Mesendoderm (in vitro differentiated cells): ENCODE measurements at regions not wholly inside any gene's neighbourhood (a gene's known extent, or its start where the extent isn't known, plus 50 kb on each side); places are given as distances from the start of the nearest gene placed in this dataset.

Source experiments
- DNase-seq: peaks from one replicate; pipeline ENCODE4 v3.0.0; 2013
- H2AK5ac ChIP-seq: 2 replicates; pipeline ENCODE4 v1.6.1; 2013; ENCODE audit warnings: low read length, inconsistent platforms
- H2BK120ac ChIP-seq: 2 replicates; pipeline ENCODE4 v1.6.1; 2013; ENCODE audit warnings: low read depth, mild to moderate bottlenecking, low read length, moderate library complexity, mixed read lengths
- H2BK15ac ChIP-seq: replicated peaks from 2 replicates; pipeline ENCODE4 v1.6.1; 2013; ENCODE audit warnings: low read depth, mild to moderate bottlenecking, moderate library complexity
- H2BK5ac ChIP-seq: 2 replicates; pipeline ENCODE4 v1.6.1; 2013; ENCODE audit warnings: low read length, inconsistent platforms
- H3K18ac ChIP-seq: 2 replicates; pipeline ENCODE4 v1.6.1; 2013; ENCODE audit warnings: mild to moderate bottlenecking, low read length, mixed read lengths
- H3K23ac ChIP-seq: one replicate; pipeline ENCODE4 v1.6.1; 2013; ENCODE audit warnings: low read length
- H3K27ac ChIP-seq: 2 replicates; pipeline ENCODE4 v1.5.1; 2013; ENCODE audit warnings: low read depth, mild to moderate bottlenecking, inconsistent platforms, low read length, moderate library complexity
- H3K27me3 ChIP-seq: 2 replicates; pipeline ENCODE4 v1.6.1; 2013; ENCODE audit warnings: low read length, control low read depth, mild to moderate bottlenecking, inconsistent platforms; ENCODE audit not compliant: insufficient read depth, poor library complexity
- H3K36me3 ChIP-seq: 2 replicates; pipeline ENCODE4 v1.6.1; 2013; ENCODE audit warnings: low read length, inconsistent platforms; ENCODE audit not compliant: control insufficient read depth, insufficient read depth
- H3K4ac ChIP-seq: one replicate; pipeline ENCODE4 v1.6.1; 2013; ENCODE audit warnings: low read depth, mild to moderate bottlenecking, low read length, moderate library complexity
- H3K4me1 ChIP-seq: 2 replicates; pipeline ENCODE4 v1.6.1; 2013; ENCODE audit warnings: low read depth, low read length, inconsistent platforms; ENCODE audit not compliant: control insufficient read depth
- H3K4me2 ChIP-seq: 2 replicates; pipeline ENCODE4 v1.6.1; 2013; ENCODE audit warnings: low read length
- H3K4me3 ChIP-seq: 2 replicates; pipeline ENCODE4 v1.5.1; 2013; ENCODE audit warnings: mild to moderate bottlenecking, low read length
- H3K56ac ChIP-seq: one replicate; pipeline ENCODE4 v1.6.1; 2013; ENCODE audit warnings: low read length
- H3K79me1 ChIP-seq: 2 replicates; pipeline ENCODE4 v1.6.1; 2013; ENCODE audit warnings: low read length, inconsistent platforms
- H3K79me2 ChIP-seq: 2 replicates; pipeline ENCODE4 v1.6.1; 2013; ENCODE audit warnings: mild to moderate bottlenecking, low read length; ENCODE audit not compliant: control insufficient read depth, insufficient read depth
- H3K9ac ChIP-seq: 2 replicates; pipeline ENCODE4 v1.6.1; 2013; ENCODE audit warnings: low read length, inconsistent platforms
- H4K5ac ChIP-seq: one replicate; pipeline ENCODE4 v1.6.1; 2013; ENCODE audit warnings: low read length
- H4K8ac ChIP-seq: one replicate; pipeline ENCODE4 v1.6.1; 2013; ENCODE audit warnings: low read depth, mild to moderate bottlenecking, control low read depth, low read length, moderate library complexity
- WGBS: extraction: QIAGEN DNeasy Blood & Tissue Kit; methylation state at CpG from one replicate; pipeline ENCODE4 v1.1.7; 2013; ENCODE audit warnings: low lambda C conversion rate, missing lambda C conversion rate; ENCODE audit not compliant: insufficient coverage; ENCODE audit errors: extremely low coverage; 5-methylcytosine and 5-hydroxymethylcytosine counted together

DNA sequence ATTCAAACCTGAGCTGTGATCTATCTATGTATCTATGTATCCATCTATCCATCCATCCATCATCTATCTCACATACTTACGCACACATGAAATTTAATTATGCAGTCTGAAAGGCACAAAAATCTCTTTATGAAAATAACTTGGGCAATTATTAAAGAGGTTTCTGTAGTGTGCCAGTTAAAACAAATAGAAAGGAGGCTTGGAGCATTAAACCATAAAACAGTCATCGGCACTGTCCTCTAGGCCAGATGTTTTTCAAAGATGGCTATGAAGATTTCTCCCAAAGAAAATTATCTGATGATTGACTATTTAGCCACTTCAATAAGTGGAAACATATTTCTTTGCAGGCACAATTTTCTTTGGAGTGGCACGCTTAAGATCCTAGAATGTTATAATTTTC lies 392.5 kb upstream of the RPS23 start:
- Histone ChIP-seq H3K79me1 (no peaks in the 10 kb centered on the region), H2BK120ac (no peak overlapping the region), H3K4me3 (no peak overlapping the region), H2BK15ac (no peak overlapping the region), H3K56ac (no peak overlapping the region), H3K4ac (no peak overlapping the region), H3K4me2 (no peak overlapping the region), H3K18ac (no peak overlapping the region), H3K27me3 (no peaks in the 10 kb centered on the region), H2AK5ac (no peak overlapping the region), H3K36me3 (no peaks in the 10 kb centered on the region), H3K27ac (no peak overlapping the region), H4K8ac (no peak overlapping the region), H4K5ac (no peak overlapping the region), H3K9ac (no peak overlapping the region), H3K79me2 (no peaks in the 10 kb centered on the region), H3K23ac (no peak overlapping the region), H3K4me1 (no peaks in the 10 kb centered on the region), H2BK5ac (no peak overlapping the region)
- whole genome bisulfite sequencing, result no CpG with 5 or more reads among the region's 3 CpGs
- DNase-seq, result no peak

DNA sequence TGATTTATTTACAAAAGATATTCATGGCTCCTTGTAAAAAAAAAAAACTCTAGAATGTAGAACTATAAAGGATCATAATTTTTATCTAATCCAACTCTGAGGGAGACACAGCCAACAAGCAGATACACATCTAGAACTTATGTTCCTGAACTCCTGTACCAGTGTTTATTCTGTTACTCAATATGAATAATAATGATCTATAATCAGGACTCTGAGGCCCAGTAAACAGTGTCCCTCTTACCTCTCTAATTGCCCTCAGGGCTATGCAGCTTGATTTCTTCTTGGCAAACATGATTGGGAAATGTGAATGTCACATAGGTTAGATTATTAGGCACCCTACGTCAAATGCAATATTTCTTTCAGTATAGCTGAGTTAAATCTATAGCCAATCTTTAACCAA lies 391.6 kb upstream of the RPS23 start:
- H3K18ac ChIP-seq, result no peak overlapping the region
- no CpG with 5 or more reads among the region's 1 CpG for WGBS
- no peaks in the 10 kb centered on the region for H3K4me1 ChIP-seq
- no peak overlapping the region for H3K56ac ChIP-seq
- no peak overlapping the region for H2BK120ac ChIP-seq
- H3K79me1 ChIP-seq, result no peaks in the 10 kb centered on the region
- no peak for DNase-seq
- no peak overlapping the region for H4K8ac ChIP-seq
- H3K36me3 ChIP-seq, result no peaks in the 10 kb centered on the region
- H3K27me3 ChIP-seq, result no peaks in the 10 kb centered on the region
- H3K4me3 ChIP-seq, result no peak overlapping the region
- H3K79me2 ChIP-seq, result no peaks in the 10 kb centered on the region
- H2BK5ac ChIP-seq, result no peak overlapping the region
- no peak overlapping the region for H3K27ac ChIP-seq
- H3K9ac ChIP-seq, result no peak overlapping the region
- no peak overlapping the region for H3K4ac ChIP-seq
- no peak overlapping the region for H2AK5ac ChIP-seq
- H3K23ac ChIP-seq, result no peak overlapping the region
- no peak overlapping the region for H3K4me2 ChIP-seq
- no peak overlapping the region for H4K5ac ChIP-seq
- H2BK15ac ChIP-seq, result no peak overlapping the region

DNA sequence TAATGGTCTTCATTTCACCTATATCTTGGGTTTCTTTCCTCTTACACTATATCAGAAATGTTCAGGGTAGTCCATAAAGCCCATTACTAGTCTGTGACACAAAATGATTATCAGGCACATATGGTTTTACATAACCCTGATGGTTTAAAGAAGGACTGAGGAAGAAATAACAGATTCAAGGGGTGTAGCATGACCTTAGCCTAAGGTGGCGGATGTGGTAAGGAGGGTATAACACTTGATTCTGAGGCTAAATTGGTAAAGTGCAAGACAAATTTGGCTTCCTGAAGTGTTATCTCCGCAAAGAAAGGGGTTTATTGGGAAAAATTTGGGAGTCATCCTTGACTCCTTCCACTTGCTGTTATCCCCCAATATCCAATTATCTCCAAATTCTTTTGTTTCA lies 388.2 kb upstream of the RPS23 start:
- Histone ChIP-seq H3K27me3 (no peaks in the 10 kb centered on the region), H3K27ac (no peak overlapping the region), H2BK15ac (no peak overlapping the region), H3K79me2 (no peaks in the 10 kb centered on the region), H3K36me3 (no peaks in the 10 kb centered on the region), H4K8ac (no peak overlapping the region), H2BK5ac (no peak overlapping the region), H3K18ac (no peak overlapping the region), H3K79me1 (no peaks in the 10 kb centered on the region), H2AK5ac (no peak overlapping the region), H4K5ac (no peak overlapping the region), H2BK120ac (no peak overlapping the region), H3K23ac (no peak overlapping the region), H3K4me2 (no peak overlapping the region), H3K9ac (no peak overlapping the region), H3K4me1 (no peaks in the 10 kb centered on the region), H3K4me3 (no peak overlapping the region), H3K4ac (no peak overlapping the region), H3K56ac (no peak overlapping the region)
- no CpG with 5 or more reads among the region's 2 CpGs for WGBS
- DNase-seq, result no peak

DNA sequence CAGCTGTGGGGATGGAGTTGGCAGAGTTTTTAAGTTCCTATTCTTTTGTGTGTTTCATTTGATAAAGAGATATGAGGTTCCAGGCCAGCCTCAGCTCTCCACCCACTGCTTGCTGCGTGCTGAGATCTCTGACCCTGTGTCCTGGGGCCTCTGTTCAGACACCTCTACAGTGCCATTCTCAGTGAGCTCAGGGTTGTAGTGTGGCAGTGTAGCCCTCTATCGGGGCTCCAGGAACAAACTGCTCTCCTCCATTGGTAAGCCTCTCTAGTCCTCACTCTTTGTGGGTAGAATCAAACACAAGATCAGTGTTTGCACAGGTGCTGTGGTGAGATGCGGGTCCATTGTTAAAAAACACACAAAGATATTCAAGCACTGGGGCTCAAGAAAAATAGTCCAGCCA lies 386.6 kb upstream of the RPS23 start:
- no peak for DNase-seq
- no CpG with 5 or more reads among the region's 3 CpGs for WGBS
- H3K18ac ChIP-seq, result no peak overlapping the region

DNA sequence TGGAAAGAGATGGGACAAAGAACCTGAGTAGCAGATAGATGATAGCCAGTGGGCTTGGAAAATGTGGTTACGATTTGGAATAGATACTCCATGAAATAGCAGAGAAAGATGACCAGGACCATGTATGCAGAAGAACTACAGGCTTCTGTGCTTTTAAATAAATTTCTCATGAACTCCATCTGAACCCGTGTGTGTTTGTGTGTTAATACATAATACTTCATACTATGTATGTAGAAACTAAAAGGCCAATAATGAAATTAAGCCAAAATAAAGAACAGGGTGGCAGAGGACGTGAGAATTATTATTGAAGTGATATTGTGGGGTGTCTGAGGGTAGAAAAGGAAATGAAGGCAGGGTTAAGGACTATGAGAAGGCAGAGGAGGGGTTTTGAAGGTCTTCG lies 385.1 kb upstream of the RPS23 start:
- Histone ChIP-seq H2AK5ac (no peak overlapping the region), H3K4me1 (no peaks in the 10 kb centered on the region), H2BK120ac (no peak overlapping the region), H2BK5ac (no peak overlapping the region), H3K18ac (no peak overlapping the region), H3K27ac (no peak overlapping the region), H3K79me1 (no peaks in the 10 kb centered on the region), H3K36me3 (no peaks in the 10 kb centered on the region), H3K27me3 (no peaks in the 10 kb centered on the region), H4K8ac (no peak overlapping the region), H3K79me2 (no peaks in the 10 kb centered on the region), H2BK15ac (no peak overlapping the region), H3K4me2 (no peak overlapping the region), H3K23ac (no peak overlapping the region), H3K56ac (no peak overlapping the region), H3K4me3 (no peak overlapping the region), H3K4ac (no peak overlapping the region), H4K5ac (no peak overlapping the region), H3K9ac (no peak overlapping the region)
- 100% methylated on average over 1 of the region's 4 CpGs for WGBS
- DNase-seq, result no peak

More for the DNA sequence above, 386.6 kb upstream of the RPS23 start:
- no peak overlapping the region for H2AK5ac ChIP-seq
- H4K5ac ChIP-seq, result no peak overlapping the region
- no peak overlapping the region for H3K27ac ChIP-seq
- H3K4me2 ChIP-seq, result no peak overlapping the region
- no peak overlapping the region for H3K23ac ChIP-seq
- no peaks in the 10 kb centered on the region for H3K79me2 ChIP-seq
- H3K9ac ChIP-seq, result no peak overlapping the region
- no peak overlapping the region for H2BK5ac ChIP-seq
- no peak overlapping the region for H2BK15ac ChIP-seq
- H3K4me3 ChIP-seq, result no peak overlapping the region
- no peaks in the 10 kb centered on the region for H3K27me3 ChIP-seq
- no peak overlapping the region for H3K56ac ChIP-seq
- no peaks in the 10 kb centered on the region for H3K4me1 ChIP-seq
- H3K4ac ChIP-seq, result no peak overlapping the region
- no peak overlapping the region for H4K8ac ChIP-seq
- H3K36me3 ChIP-seq, result no peaks in the 10 kb centered on the region
- H3K79me1 ChIP-seq, result no peaks in the 10 kb centered on the region
- H2BK120ac ChIP-seq, result no peak overlapping the region

DNA sequence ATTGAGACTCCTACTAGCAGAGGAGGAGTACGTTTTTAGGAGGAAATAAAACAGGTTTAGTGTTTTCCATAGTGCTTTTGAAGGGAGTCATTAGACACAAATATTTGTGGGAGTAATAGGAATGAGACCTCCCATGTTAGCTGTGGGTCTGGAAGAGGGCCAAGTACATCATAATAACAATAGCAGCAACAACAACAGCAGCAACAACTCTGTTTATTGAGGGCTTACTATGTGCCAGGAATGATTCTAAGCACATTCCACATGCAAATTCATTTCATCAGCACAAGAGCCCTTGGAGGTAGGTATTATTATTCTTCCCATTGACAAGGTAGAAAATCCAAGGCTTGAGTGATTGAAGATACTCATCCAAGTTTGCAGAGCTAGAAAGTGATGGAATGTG lies 384.2 kb upstream of the RPS23 start:
- H4K5ac ChIP-seq, result no peak overlapping the region
- H3K27ac ChIP-seq, result no peak overlapping the region
- no peaks in the 10 kb centered on the region for H3K79me1 ChIP-seq
- no peak overlapping the region for H3K18ac ChIP-seq
- H3K27me3 ChIP-seq, result no peaks in the 10 kb centered on the region
- no peak overlapping the region for H2BK15ac ChIP-seq
- no peak overlapping the region for H3K4ac ChIP-seq
- H3K56ac ChIP-seq, result no peak overlapping the region
- no peak overlapping the region for H4K8ac ChIP-seq
- no CpG with 5 or more reads among the region's 1 CpG for WGBS
- H2BK120ac ChIP-seq, result no peak overlapping the region
- H3K23ac ChIP-seq, result no peak overlapping the region
- H3K9ac ChIP-seq, result no peak overlapping the region
- no peak for DNase-seq
- no peak overlapping the region for H2AK5ac ChIP-seq
- H3K4me3 ChIP-seq, result no peak overlapping the region
- H2BK5ac ChIP-seq, result no peak overlapping the region
- no peaks in the 10 kb centered on the region for H3K79me2 ChIP-seq
- no peak overlapping the region for H3K4me2 ChIP-seq
- H3K4me1 ChIP-seq, result no peaks in the 10 kb centered on the region
- no peaks in the 10 kb centered on the region for H3K36me3 ChIP-seq
